Glutamatergic neuron (in vitro differentiated cells): ENCODE measurements at regions not wholly inside any gene's neighbourhood (a gene's known extent, or its start where the extent isn't known, plus 50 kb on each side); places are given as distances from the start of the nearest gene placed in this dataset.

Source experiments
- DNase-seq: peaks from one replicate; pipeline ENCODE4 v3.0.0; 2022
- H3K27ac Mint-ChIP-seq: one replicate; pipeline ENCODE4 v1.8.0; 2020; ENCODE audit warnings: mild to moderate bottlenecking, mixed read lengths, inconsistent platforms; ENCODE audit not compliant: unreplicated experiment
- H3K27me3 Mint-ChIP-seq: one replicate; pipeline ENCODE4 v1.8.0; 2020; ENCODE audit warnings: mild to moderate bottlenecking, moderate library complexity, mixed read lengths, inconsistent platforms; ENCODE audit not compliant: unreplicated experiment
- H3K36me3 Mint-ChIP-seq: one replicate; pipeline ENCODE4 v1.8.0; 2020; ENCODE audit warnings: mild to moderate bottlenecking, mixed read lengths, inconsistent platforms; ENCODE audit not compliant: unreplicated experiment
- H3K4me1 Mint-ChIP-seq: one replicate; pipeline ENCODE4 v1.8.0; 2020; ENCODE audit warnings: mild to moderate bottlenecking, low read depth, mixed read lengths, inconsistent platforms; ENCODE audit not compliant: unreplicated experiment
- H3K4me3 Mint-ChIP-seq: one replicate; pipeline ENCODE4 v1.8.0; 2020; ENCODE audit warnings: mild to moderate bottlenecking, mixed read lengths, inconsistent platforms; ENCODE audit not compliant: unreplicated experiment
- H3K9me3 Mint-ChIP-seq: one replicate; pipeline ENCODE4 v1.8.0; 2020; ENCODE audit warnings: mild to moderate bottlenecking, moderate library complexity, mixed read lengths, inconsistent platforms; ENCODE audit not compliant: unreplicated experiment
- CTCF ChIP-seq: fragments of 200-600 bp; sonication (generic); IDR thresholded peaks from one replicate; pipeline ENCODE4 v1.5.0; 2021; ENCODE audit not compliant: partially characterized antibody, unreplicated experiment

GRCh38 chr4:11298451-11298850, 130.2 kb downstream of the HS3ST1 start:
- Mint-ChIP-seq H3K4me3 (no peak overlapping the region), H3K27ac (no peak overlapping the region), H3K9me3 (peaks cover 5% of the 10 kb centered on the region), H3K4me1 (no peaks in the 10 kb centered on the region), H3K27me3 (no peaks in the 10 kb centered on the region), H3K36me3 (no peaks in the 10 kb centered on the region)
- DNase-seq: no peak
- TF ChIP-seq CTCF: no peak

GRCh38 chr4:11297627-11298026, 131.1 kb downstream of the HS3ST1 start:
- Mint-ChIP-seq H3K9me3 (peaks cover 5% of the 10 kb centered on the region), H3K4me1 (no peaks in the 10 kb centered on the region), H3K36me3 (no peaks in the 10 kb centered on the region), H3K4me3 (no peak overlapping the region), H3K27ac (no peak overlapping the region), H3K27me3 (no peaks in the 10 kb centered on the region)
- TF ChIP-seq CTCF: no peak
- no peak for DNase-seq

- H3K9me3 Mint-ChIP-seq: peaks cover 5% of the 10 kb centered on the region
- no peak overlapping the region for H3K4me3 Mint-ChIP-seq
- no peaks in the 10 kb centered on the region for H3K27me3 Mint-ChIP-seq
- H3K36me3 Mint-ChIP-seq: no peaks in the 10 kb centered on the region
- H3K27ac Mint-ChIP-seq: no peak overlapping the region
- no peaks in the 10 kb centered on the region for H3K4me1 Mint-ChIP-seq
- DNase-seq: no peak
- TF ChIP-seq CTCF: no peak
These were observed 131.5 kb downstream of the HS3ST1 start for GRCh38 chr4:11297201-11297600.

GRCh38 chr4:11293866-11294265, 134.8 kb downstream of the HS3ST1 start:
- Mint-ChIP-seq H3K27me3 (peaks cover 2% of the 10 kb centered on the region), H3K27ac (no peak overlapping the region), H3K4me1 (no peaks in the 10 kb centered on the region), H3K36me3 (no peaks in the 10 kb centered on the region), H3K4me3 (no peak overlapping the region), H3K9me3 (no peaks in the 10 kb centered on the region)
- no peak for TF ChIP-seq CTCF
- DNase-seq: no peak

- no peaks in the 10 kb centered on the region for H3K9me3 Mint-ChIP-seq
These were observed 141.6 kb downstream of the HS3ST1 start for GRCh38 chr4:11287055-11287454.

More at GRCh38 chr4:11287055-11287454, 141.6 kb downstream of the HS3ST1 start:
- Mint-ChIP-seq H3K27ac (no peak overlapping the region), H3K27me3 (peaks cover 6% of the 10 kb centered on the region), H3K36me3 (peaks cover 13% of the 10 kb centered on the region), H3K4me3 (no peak overlapping the region), H3K4me1 (no peaks in the 10 kb centered on the region)
- no peak for DNase-seq
- TF ChIP-seq CTCF: no peak
